Right atrium auricular region (tissue), 2 donors: ENCODE measurements at regions not wholly inside any gene's neighbourhood (a gene's known extent, or its start where the extent isn't known, plus 50 kb on each side); places are given as distances from the start of the nearest gene placed in this dataset.

Experiments used
- DNase-seq: peaks from one replicate; pipeline ENCODE4 v3.0.0-alpha.2; 2019; ENCODE audit warnings: low spot score
- H3K27ac ChIP-seq, 2 donors: fragments of 200-600 bp; sonication (generic); 1 replicate in 1 of 2; 2 replicates in 1 of 2; pipeline ENCODE4 v1.5.1; 2016 to 2019
- H3K27me3 ChIP-seq, 2 donors: fragments of 200-600 bp; sonication (generic); one replicate each; pipeline versions ENCODE4 v1.5.1 to v1.6.0; 2017 to 2019
- H3K36me3 ChIP-seq: fragments of 200-600 bp; sonication (generic); one replicate; pipeline ENCODE4 v1.5.1; 2016
- H3K4me1 ChIP-seq, 2 donors: fragments of 200-600 bp; sonication (generic); one replicate each; pipeline versions ENCODE4 v1.5.1 to v1.6.0; 2017 to 2019
- H3K4me3 ChIP-seq, 2 donors: fragments of 200-600 bp; sonication (generic); 1 replicate in 1 of 2; 2 replicates in 1 of 2; pipeline ENCODE4 v1.5.1; 2017 to 2019; ENCODE audit warnings: mild to moderate bottlenecking in 1 of 2, moderate library complexity in 1 of 2
- H3K9me3 ChIP-seq, 2 donors: fragments of 200-600 bp; sonication (generic); one replicate each; pipeline ENCODE4 v1.5.1; 2019
- CTCF ChIP-seq, 2 donors: fragments of 200-600 bp; sonication (generic); IDR thresholded peaks; one replicate each; pipeline ENCODE4 v1.5.1; 2019; ENCODE audit warnings: antibody characterized with exemption in 2 of 2

GRCh38 chr10:130409331-130409730 is 273.1 kb downstream of the GLRX3 start:
- no peak for TF ChIP-seq CTCF (IDR thresholded peaks at IDR 0.05)

GRCh38 chr10:130409931-130410330 is 273.7 kb downstream of the GLRX3 start:
- DNase-seq, result no peak
- no peaks in the 10 kb centered on the region for H3K9me3 ChIP-seq
- no peaks in the 10 kb centered on the region for H3K4me1 ChIP-seq
- H3K4me3 ChIP-seq, result no peak overlapping the region
- H3K27me3 ChIP-seq, result no peaks in the 10 kb centered on the region
- no peaks in the 10 kb centered on the region for H3K36me3 ChIP-seq
- no peak for TF ChIP-seq CTCF (IDR thresholded peaks at IDR 0.05)
- H3K27ac ChIP-seq, result no peak overlapping the region

More at GRCh38 chr10:130409331-130409730, 273.1 kb downstream of the GLRX3 start:
- H3K36me3 ChIP-seq, result no peaks in the 10 kb centered on the region
- no peak overlapping the region for H3K4me3 ChIP-seq
- DNase-seq, result peak; percentile 34
- H3K9me3 ChIP-seq, result no peaks in the 10 kb centered on the region
- H3K27me3 ChIP-seq, result no peaks in the 10 kb centered on the region
- H3K27ac ChIP-seq, result no peak overlapping the region
- H3K4me1 ChIP-seq, result no peaks in the 10 kb centered on the region

- TF ChIP-seq CTCF (IDR thresholded peaks at IDR 0.05), result no peak
- H3K4me1 ChIP-seq, result no peaks in the 10 kb centered on the region
- no peaks in the 10 kb centered on the region for H3K36me3 ChIP-seq
- no peak overlapping the region for H3K4me3 ChIP-seq
- no peak overlapping the region for H3K27ac ChIP-seq
- no peaks in the 10 kb centered on the region for H3K27me3 ChIP-seq
- no peaks in the 10 kb centered on the region for H3K9me3 ChIP-seq
- no peak for DNase-seq
Observed at GRCh38 chr10:130411496-130412085, 275.4 kb downstream of the GLRX3 start.

GRCh38 chr10:130412317-130412716 is 276.1 kb downstream of the GLRX3 start:
- TF ChIP-seq CTCF (IDR thresholded peaks at IDR 0.05), result no peak
- Histone ChIP-seq H3K27me3 (no peaks in the 10 kb centered on the region), H3K27ac (no peak overlapping the region), H3K4me3 (no peak overlapping the region), H3K4me1 (no peaks in the 10 kb centered on the region), H3K36me3 (no peaks in the 10 kb centered on the region), H3K9me3 (no peaks in the 10 kb centered on the region)
- no peak for DNase-seq

- no peaks in the 10 kb centered on the region for H3K27me3 ChIP-seq
- H3K36me3 ChIP-seq, result no peaks in the 10 kb centered on the region
- H3K9me3 ChIP-seq, result no peaks in the 10 kb centered on the region
- no peak for DNase-seq
- H3K27ac ChIP-seq, result no peak overlapping the region
- no peak overlapping the region for H3K4me3 ChIP-seq
- H3K4me1 ChIP-seq, result no peaks in the 10 kb centered on the region
- no peak for TF ChIP-seq CTCF (IDR thresholded peaks at IDR 0.05)
Observed at GRCh38 chr10:130416334-130417150, 280.4 kb downstream of the GLRX3 start.
